OCI-LY3 (cell line): ENCODE measurements at regions not wholly inside any gene's neighbourhood (a gene's known extent, or its start where the extent isn't known, plus 50 kb on each side); places are given as distances from the start of the nearest gene placed in this dataset.

Experiments
- EZH2phosphoT487 ChIP-seq: fragments of 200-600 bp; shearing (Covaris generic); IDR thresholded peaks from 2 replicates; pipeline ENCODE4 v1.6.1; 2018; ENCODE audit warnings: antibody characterized with exemption, mixed run types, low read depth
- TF ChIP-seq, protein P1 (sequence below): fragments of 200-600, 300-600 bp; sonication (generic); IDR thresholded peaks from 2 replicates; pipeline ENCODE4 v1.5.1; 2014; ENCODE audit warnings: antibody characterized with exemption, low read length, low read depth

DNA sequence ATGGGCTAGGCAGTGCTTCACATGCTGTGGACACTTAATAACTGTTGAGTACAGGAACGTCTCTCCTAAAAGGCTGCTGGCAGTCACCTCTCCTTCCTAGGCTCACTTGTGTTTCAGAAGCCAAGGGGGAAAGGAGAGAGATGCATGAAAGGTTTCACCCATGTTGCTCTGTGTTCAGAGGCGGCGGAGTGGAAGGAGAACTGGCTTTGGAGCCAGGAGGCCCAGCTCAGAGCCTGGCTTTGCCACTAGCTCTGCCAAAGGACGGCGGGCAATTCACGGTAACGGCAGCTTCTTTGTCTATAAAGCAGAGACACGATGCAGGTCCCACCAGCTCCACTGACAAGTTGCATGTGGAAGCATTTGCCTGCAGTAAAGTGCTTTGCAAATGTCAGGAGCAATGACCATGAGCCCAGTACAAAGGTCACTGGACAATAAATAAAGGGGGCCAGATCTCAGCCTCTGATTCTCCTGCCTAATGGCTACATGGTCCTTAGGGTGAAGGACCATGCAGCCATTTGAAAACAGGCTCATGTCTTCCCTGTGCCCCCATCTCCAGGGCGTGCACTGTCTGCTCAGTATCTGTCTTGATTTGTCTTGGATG, 171.7 kb upstream of the TLE3 start:
- TF ChIP-seq, protein P1, sequence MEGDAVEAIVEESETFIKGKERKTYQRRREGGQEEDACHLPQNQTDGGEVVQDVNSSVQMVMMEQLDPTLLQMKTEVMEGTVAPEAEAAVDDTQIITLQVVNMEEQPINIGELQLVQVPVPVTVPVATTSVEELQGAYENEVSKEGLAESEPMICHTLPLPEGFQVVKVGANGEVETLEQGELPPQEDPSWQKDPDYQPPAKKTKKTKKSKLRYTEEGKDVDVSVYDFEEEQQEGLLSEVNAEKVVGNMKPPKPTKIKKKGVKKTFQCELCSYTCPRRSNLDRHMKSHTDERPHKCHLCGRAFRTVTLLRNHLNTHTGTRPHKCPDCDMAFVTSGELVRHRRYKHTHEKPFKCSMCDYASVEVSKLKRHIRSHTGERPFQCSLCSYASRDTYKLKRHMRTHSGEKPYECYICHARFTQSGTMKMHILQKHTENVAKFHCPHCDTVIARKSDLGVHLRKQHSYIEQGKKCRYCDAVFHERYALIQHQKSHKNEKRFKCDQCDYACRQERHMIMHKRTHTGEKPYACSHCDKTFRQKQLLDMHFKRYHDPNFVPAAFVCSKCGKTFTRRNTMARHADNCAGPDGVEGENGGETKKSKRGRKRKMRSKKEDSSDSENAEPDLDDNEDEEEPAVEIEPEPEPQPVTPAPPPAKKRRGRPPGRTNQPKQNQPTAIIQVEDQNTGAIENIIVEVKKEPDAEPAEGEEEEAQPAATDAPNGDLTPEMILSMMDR: no peak
- TF ChIP-seq EZH2phosphoT487: no peak
